CD4-positive, alpha-beta T cell treated with Interleukin-4 for 4 hours (primary cell): ENCODE measurements at regions not wholly inside any gene's neighbourhood (a gene's known extent, or its start where the extent isn't known, plus 50 kb on each side); places are given as distances from the start of the nearest gene placed in this dataset.
"Not testable (repeated sequence)": the region's sequence is repeated elsewhere in the genome, so short reads cannot be mapped to it uniquely, and the experiment has no call there.

ENCODE experiments used
- DNase-seq: peaks from one replicate; pipeline ENCODE4 v3.0.0-alpha.2; 2020

- DNase-seq = no peak
Observed at GRCh38 chr7:118420888-118421287, 196.4 kb downstream of the ANKRD7 start.

- no peak for DNase-seq
Observed at GRCh38 chr7:118429141-118429540, 204.6 kb downstream of the ANKRD7 start.

GRCh38 chr7:118436663-118437062, 212.2 kb downstream of the ANKRD7 start:
- no peak for DNase-seq

GRCh38 chr7:118449030-118449429, 224.5 kb downstream of the ANKRD7 start:
- DNase-seq = not testable (repeated sequence)

- DNase-seq = no peak
Observed at GRCh38 chr7:118449797-118450567, 225.5 kb downstream of the ANKRD7 start.

- DNase-seq = no peak
Observed at GRCh38 chr7:118452128-118452527, 227.6 kb downstream of the ANKRD7 start.

- DNase-seq = no peak
Observed at GRCh38 chr7:118467381-118467780, 242.9 kb downstream of the ANKRD7 start.

- no peak for DNase-seq
Observed at GRCh38 chr7:118472581-118472980, 248.1 kb downstream of the ANKRD7 start.

- no peak for DNase-seq
Observed at GRCh38 chr7:118473271-118473670, 248.8 kb downstream of the ANKRD7 start.

- DNase-seq = no peak
Observed at GRCh38 chr7:118476036-118476435, 251.5 kb downstream of the ANKRD7 start.

- DNase-seq = no peak
Observed at GRCh38 chr7:118477036-118477435, 252.5 kb downstream of the ANKRD7 start.

- no peak for DNase-seq
Observed at GRCh38 chr7:118478236-118478635, 253.7 kb downstream of the ANKRD7 start.

- DNase-seq = no peak
Observed at GRCh38 chr7:118478931-118479330, 254.4 kb downstream of the ANKRD7 start.

- no peak for DNase-seq
Observed at GRCh38 chr7:118492466-118492865, 268.0 kb downstream of the ANKRD7 start.

GRCh38 chr7:118496138-118496644, 271.7 kb downstream of the ANKRD7 start:
- DNase-seq = no peak

GRCh38 chr7:118502235-118502634, 277.7 kb downstream of the ANKRD7 start:
- DNase-seq = no peak

GRCh38 chr7:118511146-118511545, 286.6 kb downstream of the ANKRD7 start:
- DNase-seq = no peak

GRCh38 chr7:118517275-118517674, 292.8 kb downstream of the ANKRD7 start:
- DNase-seq = no peak

GRCh38 chr7:118525020-118525419, 300.5 kb downstream of the ANKRD7 start:
- DNase-seq = no peak

GRCh38 chr7:118531566-118531965, 307.1 kb downstream of the ANKRD7 start:
- DNase-seq = no peak

GRCh38 chr7:118559207-118559606, 334.7 kb downstream of the ANKRD7 start:
- no peak for DNase-seq

GRCh38 chr7:118563311-118563710, 338.8 kb downstream of the ANKRD7 start:
- DNase-seq = no peak

GRCh38 chr7:118572604-118573003, 348.1 kb downstream of the ANKRD7 start:
- no peak for DNase-seq

- DNase-seq = no peak
Observed at GRCh38 chr7:118573085-118573484, 348.6 kb downstream of the ANKRD7 start.

- no peak for DNase-seq
Observed at GRCh38 chr7:118575393-118575948, 351.0 kb downstream of the ANKRD7 start.
